HL-60 (cell line): ENCODE measurements at regions not wholly inside any gene's neighbourhood (a gene's known extent, or its start where the extent isn't known, plus 50 kb on each side); places are given as distances from the start of the nearest gene placed in this dataset.

ENCODE experiments used
- CTCF ChIP-seq: IDR thresholded peaks from one replicate; pipeline ENCODE4 v1.5.1; 2011; ENCODE audit warnings: low read length, control low read depth, inconsistent platforms; ENCODE audit not compliant: insufficient read depth
- GABPA ChIP-seq: IDR thresholded peaks from 2 replicates; pipeline ENCODE4 v1.6.1; 2012; ENCODE audit warnings: low read depth
- POLR2AphosphoS5 ChIP-seq: IDR thresholded peaks from 2 replicates; pipeline ENCODE4 v1.6.1; 2012; ENCODE audit warnings: low read depth
- REST ChIP-seq: IDR thresholded peaks from 2 replicates; pipeline ENCODE4 v1.6.1; 2012; ENCODE audit warnings: low read depth; ENCODE audit not compliant: insufficient replicate concordance
- SPI1 ChIP-seq: IDR thresholded peaks from 2 replicates; pipeline ENCODE4 v1.6.1; 2012; ENCODE audit warnings: low read depth, mild to moderate bottlenecking, borderline replicate concordance

GRCh38 chr16:76942089-76942488, 248.9 kb upstream of the MON1B start:
- TF ChIP-seq CTCF (no peak), GABPA (no peak), POLR2AphosphoS5 (no peak), SPI1 (no peak), REST (no peak)
